SK-N-SH (cell line): ENCODE measurements at regions not wholly inside any gene's neighbourhood (a gene's known extent, or its start where the extent isn't known, plus 50 kb on each side); places are given as distances from the start of the nearest gene placed in this dataset.

Source experiments
- CTCF ChIA-PET: fragments of 300-600, 350-600 bp; formaldehyde crosslinking; extraction: SDS; loops from one replicate; lab custom pipeline; 2021; lab: Yijun Ruan, JAX
- POLR2A ChIA-PET: fragments of 350-600 bp; sonication (Branson Sonifier 250); formaldehyde crosslinking; extraction: SDS; loops from one replicate; lab custom pipeline; 2020; ENCODE audit warnings: antibody characterized with exemption, inconsistent platforms; lab: Yijun Ruan, JAX
- DNase-seq: peaks from one replicate; pipeline ENCODE4 v3.0.0; 2012
- H2AFZ ChIP-seq: fragments of 200-600 bp; sonication (generic); 2 replicates; pipeline ENCODE4 v1.8.1; 2016; ENCODE audit warnings: antibody characterized with exemption, mild to moderate bottlenecking, low read depth
- H3F3A ChIP-seq: fragments of 200-600 bp; sonication (generic); replicated peaks from 2 replicates; pipeline ENCODE3; 2016; ENCODE audit warnings: antibody characterized with exemption, mild to moderate bottlenecking; ENCODE audit not compliant: insufficient read depth
- H3K27ac ChIP-seq, 2 experiments: fragments of 200-500 bp in 1 of 2; fragments of 200-600 bp in 1 of 2; sonication (Bioruptor generic) in 1 of 2; sonication (generic), shearing (Covaris generic) in 1 of 2; 2 replicates each; pipeline versions ENCODE4 v1.5.1 to v1.6.1; 2014 to 2016; ENCODE audit warnings: low read depth in 2 of 2, inconsistent platforms in 1 of 2, low read length in 1 of 2, mild to moderate bottlenecking in 1 of 2, mixed read lengths in 1 of 2
- H3K27me3 ChIP-seq: fragments of 200-600 bp; sonication (generic), shearing (Covaris generic); 2 replicates; pipeline ENCODE4 v1.6.1; 2016; ENCODE audit warnings: mixed run types; ENCODE audit not compliant: insufficient read depth
- H3K36me3 ChIP-seq, 2 experiments: fragments of 200-500 bp in 1 of 2; fragments of 200-600 bp in 1 of 2; sonication (Bioruptor generic) in 1 of 2; sonication (generic) in 1 of 2; replicated peaks in 1 of 2; 2 replicates each; pipeline versions ENCODE3 to v1.5.1; 2014 to 2016; ENCODE audit warnings: low read length in 1 of 2, mild to moderate bottlenecking in 1 of 2; ENCODE audit not compliant: insufficient read depth in 2 of 2, control insufficient read depth in 1 of 2
- H3K4me1 ChIP-seq, 2 experiments: fragments of 200-500 bp in 1 of 2; fragments of 200-600 bp in 1 of 2; sonication (Bioruptor generic) in 1 of 2; sonication (generic), shearing (Covaris generic) in 1 of 2; 2 replicates each; pipeline versions ENCODE4 v1.5.1 to v1.6.1; 2014 to 2016; ENCODE audit warnings: low read depth in 1 of 2, low read length in 1 of 2, mixed run types in 1 of 2; ENCODE audit not compliant: insufficient read depth in 2 of 2, control insufficient read depth in 1 of 2
- H3K4me2 ChIP-seq: fragments of 200-600 bp; sonication (generic), shearing (Covaris generic); 2 replicates; pipeline ENCODE4 v1.6.1; 2017; ENCODE audit warnings: mixed run types
- H3K4me3 ChIP-seq, 2 experiments: fragments of 200-500 bp in 1 of 2; fragments of 200-600 bp in 1 of 2; sonication (Bioruptor generic) in 1 of 2; sonication (generic), shearing (Covaris generic) in 1 of 2; 2 replicates each; pipeline versions ENCODE4 v1.5.1 to v1.8.1; 2014 to 2016; ENCODE audit warnings: low read depth in 2 of 2, inconsistent platforms in 1 of 2, low read length in 1 of 2, mild to moderate bottlenecking in 1 of 2, mixed read lengths in 1 of 2, moderate library complexity in 1 of 2
- H3K79me2 ChIP-seq: fragments of 200-600 bp; sonication (generic); 2 replicates; pipeline ENCODE4 v1.8.1; 2017; ENCODE audit warnings: mild to moderate bottlenecking; ENCODE audit not compliant: insufficient read depth
- H3K9ac ChIP-seq: fragments of 200-600 bp; sonication (generic); 2 replicates; pipeline ENCODE4 v1.6.1; 2017; ENCODE audit warnings: mixed run types
- H3K9me2 ChIP-seq: fragments of 200-600 bp; sonication (generic); 2 replicates; pipeline ENCODE4 v1.6.1; 2017; ENCODE audit warnings: mixed run types
- H3K9me3 ChIP-seq: fragments of 200-600 bp; sonication (generic); 2 replicates; pipeline ENCODE4 v1.6.1; 2017; ENCODE audit warnings: mixed run types, mild to moderate bottlenecking, moderate library complexity
- H4K20me1 ChIP-seq: fragments of 200-600 bp; sonication (generic); 2 replicates; pipeline ENCODE4 v1.6.1; 2017; ENCODE audit warnings: mild to moderate bottlenecking, mixed run types; ENCODE audit not compliant: insufficient read depth
- CHD2 ChIP-seq: fragments of 150-350 bp; IDR thresholded peaks from 2 replicates; pipeline ENCODE4 v1.6.1; 2018; ENCODE audit warnings: low read length; ENCODE audit not compliant: partially characterized antibody
- ELF1 ChIP-seq: IDR thresholded peaks from 2 replicates; pipeline ENCODE4 v1.4.0; 2012
- FOXM1 ChIP-seq: IDR thresholded peaks from 2 replicates; pipeline ENCODE4 v1.4.0; 2012; ENCODE audit warnings: low read depth, mild to moderate bottlenecking
- GATA2 ChIP-seq: sonication (generic); formaldehyde crosslinking; IDR thresholded peaks from 2 replicates; pipeline ENCODE4 v1.5.0; 2020; ENCODE audit warnings: mild to moderate bottlenecking, missing genetic modification reagents
- IRF3 ChIP-seq: fragments of 150-350 bp; IDR thresholded peaks from 2 replicates; pipeline ENCODE4 v1.6.1; 2016; ENCODE audit warnings: mild to moderate bottlenecking, low read depth, low read length
- MAX ChIP-seq: IDR thresholded peaks from 2 replicates; pipeline ENCODE4 v1.4.0; 2012; ENCODE audit warnings: low read depth
- MEF2A ChIP-seq: IDR thresholded peaks from 2 replicates; pipeline ENCODE4 v1.4.0; 2012; ENCODE audit warnings: low read depth, borderline replicate concordance
- NFIC ChIP-seq: IDR thresholded peaks from 2 replicates; pipeline ENCODE4 v1.4.0; 2012; ENCODE audit warnings: borderline replicate concordance
- NRF1 ChIP-seq: IDR thresholded peaks from 2 replicates; pipeline ENCODE4 v1.6.1; 2012; ENCODE audit warnings: low read depth, mild to moderate bottlenecking, low read length
- POLR2AphosphoS5 ChIP-seq: IDR thresholded peaks from 2 replicates; pipeline ENCODE4 v1.6.1; 2012; ENCODE audit warnings: low read depth, low read length
- RAD21 ChIP-seq: IDR thresholded peaks from 2 replicates; pipeline ENCODE4 v1.6.1; 2012; ENCODE audit warnings: mild to moderate bottlenecking, low read length
- RCOR1 ChIP-seq: fragments of 150-350 bp; IDR thresholded peaks from 2 replicates; pipeline ENCODE4 v1.6.1; 2017; ENCODE audit warnings: antibody characterized with exemption, low read length
- TCF12 ChIP-seq: IDR thresholded peaks from 2 replicates; pipeline ENCODE4 v1.4.0; 2012
- TEAD4 ChIP-seq: IDR thresholded peaks from 2 replicates; pipeline ENCODE4 v1.4.0; 2012; ENCODE audit warnings: mild to moderate bottlenecking, borderline replicate concordance; ENCODE audit not compliant: insufficient read depth
- USF1 ChIP-seq: IDR thresholded peaks from 2 replicates; pipeline ENCODE4 v1.4.0; 2012; ENCODE audit warnings: low read depth, borderline replicate concordance
- USF2 ChIP-seq: fragments of 150-350 bp; IDR thresholded peaks from 2 replicates; pipeline ENCODE4 v1.6.1; 2017; ENCODE audit warnings: antibody characterized with exemption, low read length, low read depth, borderline replicate concordance
- ZBTB33 ChIP-seq: IDR thresholded peaks from 2 replicates; pipeline ENCODE4 v1.4.0; 2012; ENCODE audit warnings: low read depth, borderline replicate concordance
- WGBS: methylation state at CpG from one replicate; pipeline ENCODE4 v1.1.6; 2017; ENCODE audit warnings: low lambda C conversion rate; 5-methylcytosine and 5-hydroxymethylcytosine counted together

- H3K4me3 ChIP-seq = no peak overlapping the region
- no peak for TF ChIP-seq CHD2
- no peak for TF ChIP-seq ZBTB33
- no peak for TF ChIP-seq RCOR1
- TF ChIP-seq RAD21 = no peak
- TF ChIP-seq GATA2 = no peak
- TF ChIP-seq TEAD4 = no peak
- no peak for TF ChIP-seq ELF1
- TF ChIP-seq MEF2A = no peak
- no peak for TF ChIP-seq TCF12
- no peak for TF ChIP-seq USF2
- no peak for TF ChIP-seq USF1
- no peak for TF ChIP-seq NRF1
- TF ChIP-seq NFIC = no peak
- no peak for TF ChIP-seq MAX
- no peak for TF ChIP-seq IRF3
- no peak for TF ChIP-seq FOXM1
- TF ChIP-seq POLR2AphosphoS5 = no peak
- H3K27me3 ChIP-seq = peaks cover 7% of the 10 kb centered on the region; the same call in 1 of the 2 replicates
- H4K20me1 ChIP-seq = no peaks in the 10 kb centered on the region
- peaks cover 0 to 5% of the 10 kb centered on the region in 2 experiments for H3K36me3 ChIP-seq
- H3K9me2 ChIP-seq = no peaks in the 10 kb centered on the region
- no peak overlapping the region for H2AFZ ChIP-seq
- peaks cover 4% of the 10 kb centered on the region; the same call in 1 of the 2 replicates for H3K9me3 ChIP-seq
- DNase-seq = no peak
- no peaks in the 10 kb centered on the region for H3K79me2 ChIP-seq
- no peak overlapping the region for H3K27ac ChIP-seq
- 11% methylated on average over 3 of the region's 3 CpGs for WGBS
- H3K9ac ChIP-seq = no peak overlapping the region
- H3F3A ChIP-seq = no peaks in the 10 kb centered on the region
- POLR2A ChIA-PET = no interaction called here
- no peak overlapping the region for H3K4me2 ChIP-seq
- no peaks in the 10 kb centered on the region for H3K4me1 ChIP-seq
- CTCF ChIA-PET = no interaction called here
Measured at GRCh38 chr6:4567141-4567540, 209.1 kb upstream of the CDYL start.
